Natural killer cell (primary cell): ENCODE measurements at regions not wholly inside any gene's neighbourhood (a gene's known extent, or its start where the extent isn't known, plus 50 kb on each side); places are given as distances from the start of the nearest gene placed in this dataset.

ENCODE experiments used
- ATAC-seq, 3 donors: fragments of 150-1000 bp in 2 of 3; fragments of 200-7000 bp in 1 of 3; cut with Tn5 transposase; 1 replicate in 1 of 3; 2 replicates in 2 of 3; pipeline ENCODE4 v1.10.0; 2021; ENCODE audit warnings: mild to moderate bottlenecking in 2 of 3, moderate library complexity in 2 of 3
- DNase-seq, 2 donors: peaks; one replicate each; pipeline versions ENCODE4 v3.0.0 to v3.0.0-alpha.2; 2013 to 2021; ENCODE audit warnings: mixed read lengths in 1 of 2
- H3K27ac ChIP-seq: one replicate; pipeline ENCODE4 v1.5.1; 2013; ENCODE audit warnings: mild to moderate bottlenecking, low read length
- H3K27me3 ChIP-seq: one replicate; pipeline ENCODE4 v1.6.1; 2013; ENCODE audit warnings: low read length; ENCODE audit not compliant: control insufficient read depth, insufficient read depth
- H3K36me3 ChIP-seq: one replicate; pipeline ENCODE4 v1.6.1; 2013; ENCODE audit warnings: low read length; ENCODE audit not compliant: control insufficient read depth, insufficient read depth
- H3K4me1 ChIP-seq: one replicate; pipeline ENCODE4 v1.6.1; 2013; ENCODE audit warnings: low read length; ENCODE audit not compliant: control insufficient read depth, insufficient read depth
- H3K4me3 ChIP-seq: one replicate; pipeline ENCODE4 v1.5.1; 2013; ENCODE audit warnings: low read length
- H3K9me3 ChIP-seq: one replicate; pipeline ENCODE4 v1.6.1; 2013; ENCODE audit warnings: low read length; ENCODE audit not compliant: control insufficient read depth, insufficient read depth
- H3K27ac Mint-ChIP-seq, 2 donors: one replicate each; pipeline ENCODE4 v1.8.0; 2022; ENCODE audit warnings: mild to moderate bottlenecking in 2 of 2, mixed read lengths in 2 of 2, moderate library complexity in 1 of 2
- H3K27me3 Mint-ChIP-seq, 2 donors: one replicate each; pipeline ENCODE4 v1.8.0; 2022; ENCODE audit warnings: low read depth in 2 of 2, mixed read lengths in 2 of 2
- H3K36me3 Mint-ChIP-seq: one replicate; pipeline ENCODE4 v1.8.0; 2022; ENCODE audit warnings: mixed read lengths
- H3K4me1 Mint-ChIP-seq, 2 donors: one replicate each; pipeline ENCODE4 v1.8.0; 2022; ENCODE audit warnings: mixed read lengths in 2 of 2
- H3K4me3 Mint-ChIP-seq: one replicate; pipeline ENCODE4 v1.8.0; 2022; ENCODE audit warnings: mild to moderate bottlenecking, moderate library complexity, mixed read lengths
- H3K9me3 Mint-ChIP-seq, 2 donors: one replicate each; pipeline ENCODE4 v1.8.0; 2022; ENCODE audit warnings: mixed read lengths in 2 of 2
- WGBS: methylation state at CpG from one replicate; pipeline ENCODE4 v1.1.7; 2013; ENCODE audit warnings: missing lambda C conversion rate; ENCODE audit not compliant: insufficient coverage; 5-methylcytosine and 5-hydroxymethylcytosine counted together
- intact Hi-C: fragments of 100-400 bp; cut with micrococcal nuclease; formaldehyde crosslinking; loops from one replicate; pipeline ENCODE4 v1.14.2; 2022
- TF ChIP-seq, protein P1 (sequence below): fragments of 200-600 bp; IDR thresholded peaks from one replicate; pipeline ENCODE4 v1.8.0; 2022; ENCODE audit warnings: antibody characterized with exemption

DNA sequence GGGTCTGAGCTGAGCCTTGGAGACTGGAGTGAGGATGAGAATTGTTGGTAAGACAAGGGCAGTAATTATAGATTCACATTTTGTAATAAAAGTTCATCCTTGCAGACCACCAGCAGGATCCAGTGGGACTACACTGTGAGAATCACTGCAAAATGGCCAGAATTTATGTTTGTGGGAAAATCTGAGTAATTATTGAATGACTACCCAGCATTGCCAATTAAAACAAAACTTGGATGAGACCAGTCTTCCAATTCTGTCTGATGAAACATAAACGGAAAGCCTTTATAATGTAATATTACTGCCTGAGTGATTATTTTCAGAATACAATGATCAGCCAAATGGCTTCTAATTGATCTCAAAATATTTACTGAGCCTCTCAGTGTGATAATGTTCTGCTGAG is 323.3 kb upstream of the C2CD4B start:
- Histone ChIP-seq H3K4me3 (no peak overlapping the region), H3K4me1 (no peaks in the 10 kb centered on the region), H3K36me3 (no peaks in the 10 kb centered on the region), H3K9me3 (no peaks in the 10 kb centered on the region), H3K27ac (no peak overlapping the region), H3K27me3 (no peaks in the 10 kb centered on the region)
- intact Hi-C loops, result no loop called here
- no peaks in the 10 kb centered on the region for H3K9me3 Mint-ChIP-seq
- TF ChIP-seq, protein P1, sequence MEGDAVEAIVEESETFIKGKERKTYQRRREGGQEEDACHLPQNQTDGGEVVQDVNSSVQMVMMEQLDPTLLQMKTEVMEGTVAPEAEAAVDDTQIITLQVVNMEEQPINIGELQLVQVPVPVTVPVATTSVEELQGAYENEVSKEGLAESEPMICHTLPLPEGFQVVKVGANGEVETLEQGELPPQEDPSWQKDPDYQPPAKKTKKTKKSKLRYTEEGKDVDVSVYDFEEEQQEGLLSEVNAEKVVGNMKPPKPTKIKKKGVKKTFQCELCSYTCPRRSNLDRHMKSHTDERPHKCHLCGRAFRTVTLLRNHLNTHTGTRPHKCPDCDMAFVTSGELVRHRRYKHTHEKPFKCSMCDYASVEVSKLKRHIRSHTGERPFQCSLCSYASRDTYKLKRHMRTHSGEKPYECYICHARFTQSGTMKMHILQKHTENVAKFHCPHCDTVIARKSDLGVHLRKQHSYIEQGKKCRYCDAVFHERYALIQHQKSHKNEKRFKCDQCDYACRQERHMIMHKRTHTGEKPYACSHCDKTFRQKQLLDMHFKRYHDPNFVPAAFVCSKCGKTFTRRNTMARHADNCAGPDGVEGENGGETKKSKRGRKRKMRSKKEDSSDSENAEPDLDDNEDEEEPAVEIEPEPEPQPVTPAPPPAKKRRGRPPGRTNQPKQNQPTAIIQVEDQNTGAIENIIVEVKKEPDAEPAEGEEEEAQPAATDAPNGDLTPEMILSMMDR, result no peak
- no CpG with 5 or more reads among the region's 1 CpG for WGBS
- no peak overlapping the region for H3K27ac Mint-ChIP-seq
- H3K4me3 Mint-ChIP-seq, result no peak overlapping the region
- H3K36me3 Mint-ChIP-seq, result no peaks in the 10 kb centered on the region
- ATAC-seq (no peak), DNase-seq (no peak)
- peaks cover 0 to 2% of the 10 kb centered on the region in 2 donors for H3K27me3 Mint-ChIP-seq
- H3K4me1 Mint-ChIP-seq, result no peaks in the 10 kb centered on the region

DNA sequence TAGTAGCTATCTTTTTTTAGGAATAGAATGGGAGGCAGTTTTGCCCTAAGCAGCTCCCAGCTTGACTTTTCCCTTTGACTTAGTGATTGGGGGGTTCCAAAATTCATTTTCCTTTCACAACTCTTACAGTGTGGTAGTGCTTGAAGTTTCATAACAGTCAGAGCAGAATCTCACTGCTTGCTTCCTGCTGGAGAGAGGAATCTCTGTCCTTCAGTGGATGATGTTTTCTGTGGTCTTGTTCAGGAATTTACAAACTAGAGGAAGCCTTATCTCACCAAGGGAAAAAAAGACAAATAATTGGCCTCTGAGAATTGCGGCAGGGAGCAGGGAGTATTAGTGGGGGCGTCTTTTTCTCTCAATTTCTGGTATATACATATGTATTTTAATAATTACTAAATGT is 326.6 kb upstream of the C2CD4B start:
- Mint-ChIP-seq H3K4me3 (no peak overlapping the region), H3K4me1 (no peaks in the 10 kb centered on the region), H3K9me3 (no peaks in the 10 kb centered on the region), H3K36me3 (no peaks in the 10 kb centered on the region), H3K27ac (no peak overlapping the region), H3K27me3 (peaks cover 0 to 9% of the 10 kb centered on the region in 2 donors)
- Histone ChIP-seq H3K9me3 (no peaks in the 10 kb centered on the region), H3K4me3 (no peak overlapping the region), H3K27ac (no peak overlapping the region), H3K27me3 (no peaks in the 10 kb centered on the region), H3K4me1 (no peaks in the 10 kb centered on the region), H3K36me3 (no peaks in the 10 kb centered on the region)
- TF ChIP-seq, protein P1, result no peak
- intact Hi-C loops, result no loop called here
- WGBS, result no CpG with 5 or more reads among the region's 2 CpGs
- ATAC-seq (no peak), DNase-seq (no peak)

DNA sequence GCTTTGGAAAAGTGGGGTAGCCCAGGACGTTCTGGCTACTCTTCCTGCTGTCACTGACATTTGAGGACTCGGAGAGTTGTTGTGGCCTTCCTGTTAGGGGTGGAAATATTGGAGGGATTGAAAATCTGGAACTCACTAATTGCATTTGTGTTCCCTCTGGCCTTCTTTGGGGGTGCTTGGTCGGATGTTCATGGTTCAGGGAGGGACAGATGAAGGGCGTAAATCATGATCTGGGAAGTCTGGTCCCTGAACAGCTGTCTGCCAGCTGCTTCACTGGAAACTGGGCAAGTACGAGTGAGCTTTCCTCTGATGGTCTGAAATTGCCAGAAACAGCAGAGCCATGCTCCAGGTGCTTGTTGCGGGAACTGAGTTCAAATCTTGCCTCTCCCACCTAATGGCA is 327.8 kb upstream of the C2CD4B start:
- Histone ChIP-seq H3K9me3 (no peaks in the 10 kb centered on the region), H3K27me3 (no peaks in the 10 kb centered on the region), H3K27ac (no peak overlapping the region), H3K4me1 (no peaks in the 10 kb centered on the region), H3K36me3 (no peaks in the 10 kb centered on the region), H3K4me3 (no peak overlapping the region)
- ATAC-seq (no peak), DNase-seq (no peak)
- intact Hi-C loops, result no loop called here
- Mint-ChIP-seq H3K9me3 (no peaks in the 10 kb centered on the region), H3K36me3 (no peaks in the 10 kb centered on the region), H3K4me3 (no peak overlapping the region), H3K27me3 (peaks cover 0 to 9% of the 10 kb centered on the region in 2 donors), H3K4me1 (no peaks in the 10 kb centered on the region), H3K27ac (no peak overlapping the region)
- TF ChIP-seq, protein P1, result no peak
- WGBS, result 75% methylated on average over 6 of the region's 6 CpGs

DNA sequence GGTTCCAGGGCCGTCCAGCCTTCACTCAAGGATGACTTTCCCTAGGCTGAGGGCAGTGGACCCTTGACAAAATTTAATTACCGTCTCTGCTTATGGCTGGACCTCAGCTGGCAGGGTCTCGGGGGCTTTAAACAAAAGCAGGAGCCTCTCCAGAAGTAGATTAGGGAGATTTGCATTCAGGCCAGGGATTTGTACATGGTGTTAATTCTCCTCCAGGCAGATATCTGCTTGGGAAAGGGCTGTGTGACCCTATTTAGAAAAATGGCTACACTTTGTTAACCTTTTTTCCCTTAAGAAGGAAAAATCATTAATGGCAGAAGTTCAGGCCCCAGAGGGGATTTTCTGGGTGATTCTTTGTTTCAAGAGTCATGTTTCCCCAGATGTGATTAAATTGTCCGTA is 329.1 kb upstream of the C2CD4B start:
- Histone ChIP-seq H3K27ac (no peak overlapping the region), H3K4me1 (no peaks in the 10 kb centered on the region), H3K36me3 (no peaks in the 10 kb centered on the region), H3K27me3 (no peaks in the 10 kb centered on the region), H3K4me3 (no peak overlapping the region), H3K9me3 (no peaks in the 10 kb centered on the region)
- Mint-ChIP-seq H3K4me1 (no peaks in the 10 kb centered on the region), H3K27me3 (peaks cover 0 to 9% of the 10 kb centered on the region in 2 donors), H3K4me3 (no peak overlapping the region), H3K27ac (no peak overlapping the region), H3K36me3 (no peaks in the 10 kb centered on the region), H3K9me3 (no peaks in the 10 kb centered on the region)
- no peak for DNase-seq
- TF ChIP-seq, protein P1, result no peak
- WGBS, result 89% methylated on average over 3 of the region's 4 CpGs
- no peak for ATAC-seq
- intact Hi-C loops, result no loop called here
